Osteoblast (primary cell): ENCODE measurements at regions not wholly inside any gene's neighbourhood (a gene's known extent, or its start where the extent isn't known, plus 50 kb on each side); places are given as distances from the start of the nearest gene placed in this dataset.
"Not testable (repeated sequence)": the region's sequence is repeated elsewhere in the genome, so short reads cannot be mapped to it uniquely, and the experiment has no call there.

Experiments used
- DNase-seq: peaks from one replicate; pipeline ENCODE4 v3.0.0; 2011; ENCODE audit warnings: low spot score, mixed read lengths; ENCODE audit not compliant: insufficient read length; ENCODE audit errors: missing footprints
- H2AFZ ChIP-seq: 2 replicates; pipeline ENCODE4 v1.6.0; 2011; ENCODE audit warnings: mild to moderate bottlenecking, low read length
- H3K27ac ChIP-seq: 2 replicates; pipeline ENCODE4 v1.5.1; 2011; ENCODE audit warnings: mild to moderate bottlenecking, low read depth, low read length, moderate library complexity
- H3K27me3 ChIP-seq: 2 replicates; pipeline ENCODE4 v1.6.0; 2012; ENCODE audit warnings: mild to moderate bottlenecking, control low read depth, inconsistent platforms, low read length, moderate library complexity; ENCODE audit not compliant: insufficient read depth
- H3K36me3 ChIP-seq: 2 replicates; pipeline ENCODE4 v1.5.1; 2011; ENCODE audit warnings: mild to moderate bottlenecking, low read length, control low read depth, moderate library complexity; ENCODE audit not compliant: insufficient read depth
- H3K4me1 ChIP-seq: 2 replicates; pipeline ENCODE4 v1.5.1; 2011; ENCODE audit warnings: mild to moderate bottlenecking, low read length, control low read depth, moderate library complexity; ENCODE audit not compliant: insufficient read depth
- H3K4me2 ChIP-seq: 2 replicates; pipeline ENCODE4 v1.6.0; 2011; ENCODE audit warnings: mild to moderate bottlenecking, low read length; ENCODE audit not compliant: insufficient read depth
- H3K4me3 ChIP-seq: fragments of 200-600 bp; sonication (generic); 3 replicates; pipeline ENCODE4 v1.5.1; 2012; ENCODE audit warnings: mild to moderate bottlenecking, low read length, inconsistent platforms; ENCODE audit not compliant: insufficient read depth
- H3K79me2 ChIP-seq: 2 replicates; pipeline ENCODE4 v1.6.0; 2012; ENCODE audit warnings: mild to moderate bottlenecking, low read length, control low read depth, inconsistent platforms; ENCODE audit not compliant: insufficient read depth
- H3K9me3 ChIP-seq: 2 replicates; pipeline ENCODE4 v1.5.1; 2011; ENCODE audit warnings: low read depth, low read length, control low read depth
- H4K20me1 ChIP-seq: 2 replicates; pipeline ENCODE4 v1.6.0; 2012; ENCODE audit warnings: mild to moderate bottlenecking, low read length, control low read depth; ENCODE audit not compliant: insufficient read depth
- TF ChIP-seq, protein P1 (sequence below): IDR thresholded peaks from 2 replicates; pipeline ENCODE4 v1.5.1; 2011; ENCODE audit warnings: mild to moderate bottlenecking, low read depth, low read length, moderate library complexity; ENCODE audit errors: extremely low read depth

GRCh38 chrX:53883196-53883595 lies 161.1 kb downstream of the PHF8 start:
- no peaks in the 10 kb centered on the region for H3K4me1 ChIP-seq
- no peak overlapping the region for H2AFZ ChIP-seq
- no peak overlapping the region for H3K4me2 ChIP-seq
- TF ChIP-seq, protein P1, sequence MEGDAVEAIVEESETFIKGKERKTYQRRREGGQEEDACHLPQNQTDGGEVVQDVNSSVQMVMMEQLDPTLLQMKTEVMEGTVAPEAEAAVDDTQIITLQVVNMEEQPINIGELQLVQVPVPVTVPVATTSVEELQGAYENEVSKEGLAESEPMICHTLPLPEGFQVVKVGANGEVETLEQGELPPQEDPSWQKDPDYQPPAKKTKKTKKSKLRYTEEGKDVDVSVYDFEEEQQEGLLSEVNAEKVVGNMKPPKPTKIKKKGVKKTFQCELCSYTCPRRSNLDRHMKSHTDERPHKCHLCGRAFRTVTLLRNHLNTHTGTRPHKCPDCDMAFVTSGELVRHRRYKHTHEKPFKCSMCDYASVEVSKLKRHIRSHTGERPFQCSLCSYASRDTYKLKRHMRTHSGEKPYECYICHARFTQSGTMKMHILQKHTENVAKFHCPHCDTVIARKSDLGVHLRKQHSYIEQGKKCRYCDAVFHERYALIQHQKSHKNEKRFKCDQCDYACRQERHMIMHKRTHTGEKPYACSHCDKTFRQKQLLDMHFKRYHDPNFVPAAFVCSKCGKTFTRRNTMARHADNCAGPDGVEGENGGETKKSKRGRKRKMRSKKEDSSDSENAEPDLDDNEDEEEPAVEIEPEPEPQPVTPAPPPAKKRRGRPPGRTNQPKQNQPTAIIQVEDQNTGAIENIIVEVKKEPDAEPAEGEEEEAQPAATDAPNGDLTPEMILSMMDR, result no peak
- H3K27me3 ChIP-seq, result no peaks in the 10 kb centered on the region
- DNase-seq, result no peak
- no peak overlapping the region for H3K4me3 ChIP-seq
- H3K79me2 ChIP-seq, result no peaks in the 10 kb centered on the region
- H3K36me3 ChIP-seq, result no peaks in the 10 kb centered on the region
- H3K27ac ChIP-seq, result no peak overlapping the region
- no peaks in the 10 kb centered on the region for H3K9me3 ChIP-seq
- H4K20me1 ChIP-seq, result no peaks in the 10 kb centered on the region

GRCh38 chrX:53882331-53882730 lies 161.9 kb downstream of the PHF8 start:
- no peak overlapping the region for H2AFZ ChIP-seq
- no peak overlapping the region for H3K4me3 ChIP-seq
- no peaks in the 10 kb centered on the region for H3K4me1 ChIP-seq
- no peak overlapping the region for H3K27ac ChIP-seq
- DNase-seq, result no peak
- TF ChIP-seq, protein P1, result no peak
- H3K36me3 ChIP-seq, result no peaks in the 10 kb centered on the region
- no peaks in the 10 kb centered on the region for H3K9me3 ChIP-seq
- no peak overlapping the region for H3K4me2 ChIP-seq
- H3K27me3 ChIP-seq, result no peaks in the 10 kb centered on the region
- no peaks in the 10 kb centered on the region for H4K20me1 ChIP-seq
- no peaks in the 10 kb centered on the region for H3K79me2 ChIP-seq

DNA sequence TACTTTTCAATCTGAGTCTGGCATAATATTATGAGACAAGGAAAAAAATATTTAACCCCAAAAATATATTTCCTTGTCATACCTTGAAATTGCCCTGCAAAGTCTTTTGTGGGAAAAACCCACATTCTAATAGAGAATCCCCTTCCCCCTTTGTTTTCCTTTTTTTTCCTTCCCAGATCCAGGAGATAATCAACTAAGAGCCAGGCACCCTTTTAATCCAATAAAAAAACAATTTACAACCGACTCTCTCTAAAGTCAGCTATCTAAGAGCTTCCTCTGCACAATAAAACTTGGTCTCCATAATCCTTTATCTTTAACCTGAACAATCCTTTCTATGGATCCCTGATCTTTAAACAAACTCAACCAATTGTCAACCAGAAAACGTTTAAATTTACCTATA lies 163.5 kb downstream of the PHF8 start:
- H3K9me3 ChIP-seq, H2AFZ ChIP-seq, H3K4me2 ChIP-seq, H3K27me3 ChIP-seq, H3K27ac ChIP-seq, H3K4me1 ChIP-seq, DNase-seq, H4K20me1 ChIP-seq, H3K79me2 ChIP-seq, H3K4me3 ChIP-seq, H3K36me3 ChIP-seq: not testable (repeated sequence)

DNA sequence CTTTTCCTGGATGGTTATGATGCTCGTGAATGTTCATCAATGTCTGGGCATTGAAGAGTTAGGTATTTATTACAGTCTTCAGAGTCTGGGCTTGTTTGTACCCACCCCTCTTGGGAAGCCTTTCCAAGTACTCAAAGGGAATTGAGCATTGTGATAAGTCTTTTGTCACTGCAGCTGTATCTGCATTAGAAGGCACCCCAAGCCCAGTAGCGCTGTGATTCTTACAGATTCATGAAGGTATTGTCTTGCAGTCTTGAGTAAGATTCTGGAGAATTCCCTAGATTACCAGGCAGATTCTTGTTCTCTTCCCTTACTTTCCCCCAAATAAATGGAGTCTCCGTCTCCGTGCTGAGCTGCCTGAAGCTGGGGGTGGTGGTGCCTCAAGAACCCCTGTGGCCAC lies 173.4 kb upstream of the HUWE1 start:
- TF ChIP-seq, protein P1, result no peak
- H3K4me2 ChIP-seq, result no peak overlapping the region
- no peaks in the 10 kb centered on the region for H3K36me3 ChIP-seq

More for the DNA sequence above, 173.4 kb upstream of the HUWE1 start:
- Histone ChIP-seq H3K4me1 (no peaks in the 10 kb centered on the region), H3K4me3 (no peak overlapping the region), H3K79me2 (no peaks in the 10 kb centered on the region), H3K27ac (no peak overlapping the region), H4K20me1 (no peaks in the 10 kb centered on the region), H3K27me3 (no peaks in the 10 kb centered on the region), H3K9me3 (no peaks in the 10 kb centered on the region), H2AFZ (no peak overlapping the region)
- no peak for DNase-seq
